ENCODE measurements at regions not wholly inside any gene's neighbourhood (a gene's known extent, or its start where the extent isn't known, plus 50 kb on each side); places are given as distances from the start of the nearest gene placed in this dataset.
"Not testable (repeated sequence)": the region's sequence is repeated elsewhere in the genome, so short reads cannot be mapped to it uniquely, and the experiment has no call there.

DNA sequence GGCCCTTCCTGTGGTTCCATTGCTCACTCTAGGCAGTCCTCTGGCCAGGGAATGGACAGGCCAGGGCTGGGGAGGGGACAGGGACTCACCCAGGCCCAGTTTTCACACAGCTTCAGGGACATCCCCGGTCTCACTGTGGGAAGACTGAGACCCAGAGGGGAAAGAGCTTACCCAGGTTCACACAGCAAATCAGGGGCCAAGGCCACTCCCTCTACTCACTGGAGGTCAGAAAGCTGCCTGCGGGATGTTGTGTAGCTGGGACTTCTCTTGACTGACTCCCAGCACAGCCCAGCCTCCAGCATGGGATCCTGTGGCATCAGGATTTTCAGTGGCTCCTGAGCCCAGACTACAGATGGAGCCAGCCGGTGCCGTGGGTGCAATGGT lies 122.3 kb upstream of the AKAP13 start:
- TF ChIP-seq, protein P1, sequence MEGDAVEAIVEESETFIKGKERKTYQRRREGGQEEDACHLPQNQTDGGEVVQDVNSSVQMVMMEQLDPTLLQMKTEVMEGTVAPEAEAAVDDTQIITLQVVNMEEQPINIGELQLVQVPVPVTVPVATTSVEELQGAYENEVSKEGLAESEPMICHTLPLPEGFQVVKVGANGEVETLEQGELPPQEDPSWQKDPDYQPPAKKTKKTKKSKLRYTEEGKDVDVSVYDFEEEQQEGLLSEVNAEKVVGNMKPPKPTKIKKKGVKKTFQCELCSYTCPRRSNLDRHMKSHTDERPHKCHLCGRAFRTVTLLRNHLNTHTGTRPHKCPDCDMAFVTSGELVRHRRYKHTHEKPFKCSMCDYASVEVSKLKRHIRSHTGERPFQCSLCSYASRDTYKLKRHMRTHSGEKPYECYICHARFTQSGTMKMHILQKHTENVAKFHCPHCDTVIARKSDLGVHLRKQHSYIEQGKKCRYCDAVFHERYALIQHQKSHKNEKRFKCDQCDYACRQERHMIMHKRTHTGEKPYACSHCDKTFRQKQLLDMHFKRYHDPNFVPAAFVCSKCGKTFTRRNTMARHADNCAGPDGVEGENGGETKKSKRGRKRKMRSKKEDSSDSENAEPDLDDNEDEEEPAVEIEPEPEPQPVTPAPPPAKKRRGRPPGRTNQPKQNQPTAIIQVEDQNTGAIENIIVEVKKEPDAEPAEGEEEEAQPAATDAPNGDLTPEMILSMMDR (IDR thresholded peaks at IDR 0.05; ENCODE audit: low read depth, low read length, missing input control): not testable (repeated sequence)
- TF ChIP-seq, protein P2, sequence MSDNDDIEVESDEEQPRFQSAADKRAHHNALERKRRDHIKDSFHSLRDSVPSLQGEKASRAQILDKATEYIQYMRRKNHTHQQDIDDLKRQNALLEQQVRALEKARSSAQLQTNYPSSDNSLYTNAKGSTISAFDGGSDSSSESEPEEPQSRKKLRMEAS (IDR thresholded peaks at IDR 0.05): not testable (repeated sequence)
- not testable (repeated sequence) for TF ChIP-seq EGR1 (IDR thresholded peaks at IDR 0.05; ENCODE audit: low read depth in 2 of 2); TAF1 (conservative IDR thresholded peaks at IDR 0.05)
